Adrenal gland (tissue), 9 donors: ENCODE measurements at regions not wholly inside any gene's neighbourhood (a gene's known extent, or its start where the extent isn't known, plus 50 kb on each side); places are given as distances from the start of the nearest gene placed in this dataset.
A peak's percentile ranks its signal among the peaks of the same experiment; 100 is the strongest.

Experiments used
- DNase-seq, 7 donors: peaks; one replicate each; pipeline ENCODE4 v3.0.0-alpha.2; 2019 to 2020
- H3K27ac ChIP-seq, 5 donors: fragments of 200-600 bp; sonication (generic) in 4 of 5; 1 replicate in 3 of 5; 2 replicates in 2 of 5; pipeline versions ENCODE4 v1.5.1 to v1.8.0; 2016 to 2020; ENCODE audit warnings: mild to moderate bottlenecking in 1 of 5
- H3K27me3 ChIP-seq: fragments of 200-600 bp; 2 replicates; pipeline ENCODE4 v1.8.0; 2021
- H3K36me3 ChIP-seq, 2 donors: fragments of 200-600 bp; replicated peaks in 1 of 2; 1 replicate in 1 of 2; 2 replicates in 1 of 2; pipeline versions ENCODE4 v1.5.1 to v1.8.0; 2018 to 2022
- H3K4me1 ChIP-seq, 2 donors: fragments of 200-600 bp; replicated peaks in 1 of 2; 1 replicate in 1 of 2; 2 replicates in 1 of 2; pipeline versions ENCODE4 v1.5.1 to v1.8.0; 2018 to 2021
- H3K4me3 ChIP-seq, 4 donors: fragments of 200-600 bp; sonication (generic) in 3 of 4; one replicate each; pipeline ENCODE4 v1.5.1; 2016 to 2018
- H3K9me3 ChIP-seq, 3 donors: fragments of 200-600 bp; sonication (generic) in 1 of 3; replicated peaks in 1 of 3; 1 replicate in 2 of 3; 2 replicates in 1 of 3; pipeline versions ENCODE4 v1.5.1 to v1.8.0; 2016 to 2021
- CTCF ChIP-seq, 6 experiments: fragments of 450-650 bp in 4 of 6; fragments of 200-600 bp in 2 of 6; sonication (generic) in 1 of 6; IDR thresholded peaks; 1 replicate in 5 of 6; 2 replicates in 1 of 6; pipeline versions ENCODE4 v1.5.1 to v1.8.0; 2016 to 2021; ENCODE audit warnings: antibody characterized with exemption in 6 of 6, mild to moderate bottlenecking in 2 of 6, moderate library complexity in 1 of 6
- POLR2A ChIP-seq, 2 donors: fragments of 450-650 bp; IDR thresholded peaks; one replicate each; pipeline ENCODE4 v1.6.1; 2017; ENCODE audit warnings: antibody characterized with exemption in 2 of 2, mild to moderate bottlenecking in 2 of 2, moderate library complexity in 1 of 2
- WGBS, 4 donors: extraction: QIAGEN DNeasy Blood & Tissue Kit in 2 of 4; methylation state at CpG; one replicate each; pipeline versions ENCODE4 v1.1.5 to v1.1.7; 2013 to 2017; 5-methylcytosine and 5-hydroxymethylcytosine counted together
- intact Hi-C, 2 donors: fragments of 100-400 bp; cut with DNase I; formaldehyde crosslinking; loops; one replicate each; pipeline versions ENCODE4 v1.14.1 to v1.15.0; 2022 to 2023
- donor health status: healthy with polysubstance abuse.
- donor health status: Bipolar disorder and iron deficiency.
- donor health status: DM: yes; HTN: yes; CAD: no.
- donor health status: DM: no; HTN: no; CAD: no.
- donor health status: DM: no; HTN: no; CAD: no.

- H3K4me3 ChIP-seq, result no peak overlapping the region
- no peak overlapping the region for H3K27ac ChIP-seq
- no peaks in the 10 kb centered on the region for H3K36me3 ChIP-seq
- no peaks in the 10 kb centered on the region for H3K27me3 ChIP-seq
- H3K9me3 ChIP-seq, result peaks cover 0 to 9% (median 0%) of the 10 kb centered on the region in 3 donors
- peaks cover 0 to 9% of the 10 kb centered on the region in 2 donors for H3K4me1 ChIP-seq
- intact Hi-C loops, result no loop called here
- no peak for DNase-seq
- TF ChIP-seq POLR2A (IDR thresholded peaks at IDR 0.05) (no peak), CTCF (IDR thresholded peaks at IDR 0.05) (no peak)
Measured at GRCh38 chr3:101070799-101071121, 77.5 kb upstream of the ABI3BP start.

- TF ChIP-seq POLR2A (IDR thresholded peaks at IDR 0.05) (no peak), CTCF (IDR thresholded peaks at IDR 0.05) (peak; percentile 33 to 60 (median 52))
- WGBS, 4 donors, result 53 to 65% (median 59%) methylated on average over 6 of the region's 6 CpGs
- DNase-seq, result peak; percentile 29 to 76 (median 65)
- Histone ChIP-seq H3K4me1 (peaks cover 4 to 15% of the 10 kb centered on the region in 2 donors), H3K36me3 (no peaks in the 10 kb centered on the region), H3K27ac (no peak overlapping the region), H3K9me3 (peaks cover 0 to 4% (median 0%) of the 10 kb centered on the region in 3 donors), H3K4me3 (no peak overlapping the region), H3K27me3 (no peaks in the 10 kb centered on the region)
- intact Hi-C loops, result no loop called here
Measured at GRCh38 chr3:101069901-101070798, 76.9 kb upstream of the ABI3BP start.

GRCh38 chr3:101068876-101069606 is 75.8 kb upstream of the ABI3BP start:
- Histone ChIP-seq H3K36me3 (no peaks in the 10 kb centered on the region), H3K4me1 (peaks cover 4 to 15% of the 10 kb centered on the region in 2 donors), H3K4me3 (no peak overlapping the region), H3K27ac (no peak overlapping the region), H3K27me3 (no peaks in the 10 kb centered on the region), H3K9me3 (no peaks in the 10 kb centered on the region)
- TF ChIP-seq POLR2A (IDR thresholded peaks at IDR 0.05) (no peak), CTCF (IDR thresholded peaks at IDR 0.05) (no peak)
- DNase-seq, result no peak
- intact Hi-C loops, result no loop called here
- WGBS, 4 donors, result 27 to 62% (median 33%) methylated on average over 1 of the region's 1 CpG

GRCh38 chr3:101066711-101067129 is 73.5 kb upstream of the ABI3BP start:
- no peaks in the 10 kb centered on the region for H3K9me3 ChIP-seq
- H3K27ac ChIP-seq, result peak overlapping the region; percentile 61 to 80 (median 70)
- H3K36me3 ChIP-seq, result no peaks in the 10 kb centered on the region
- no peaks in the 10 kb centered on the region for H3K27me3 ChIP-seq
- TF ChIP-seq CTCF (IDR thresholded peaks at IDR 0.05) (no peak), POLR2A (IDR thresholded peaks at IDR 0.05) (peak in 1 of 2 donors; percentile 36)
- intact Hi-C loops, result no loop called here
- peak in 6 of 7 donors; percentile 17 to 51 (median 28) for DNase-seq
- peak overlapping the region in 1 of 4 donors; percentile 18 for H3K4me3 ChIP-seq
- H3K4me1 ChIP-seq, result peaks cover 4 to 15% of the 10 kb centered on the region in 2 donors
- WGBS, 4 donors, result 30 to 46% (median 36%) methylated on average over 1 of the region's 1 CpG
